HG02981 (cell line): ENCODE measurements at regions not wholly inside any gene's neighbourhood (a gene's known extent, or its start where the extent isn't known, plus 50 kb on each side); places are given as distances from the start of the nearest gene placed in this dataset.
"Not testable (repeated sequence)": the region's sequence is repeated elsewhere in the genome, so short reads cannot be mapped to it uniquely, and the experiment has no call there.

ENCODE experiments used
- ATAC-seq: cut with Tn5 transposase; IDR thresholded peaks from one replicate; pipeline ENCODE4 v1.9.1; 2021; ENCODE audit warnings: mild to moderate bottlenecking, moderate library complexity; ENCODE audit not compliant: unreplicated experiment

DNA sequence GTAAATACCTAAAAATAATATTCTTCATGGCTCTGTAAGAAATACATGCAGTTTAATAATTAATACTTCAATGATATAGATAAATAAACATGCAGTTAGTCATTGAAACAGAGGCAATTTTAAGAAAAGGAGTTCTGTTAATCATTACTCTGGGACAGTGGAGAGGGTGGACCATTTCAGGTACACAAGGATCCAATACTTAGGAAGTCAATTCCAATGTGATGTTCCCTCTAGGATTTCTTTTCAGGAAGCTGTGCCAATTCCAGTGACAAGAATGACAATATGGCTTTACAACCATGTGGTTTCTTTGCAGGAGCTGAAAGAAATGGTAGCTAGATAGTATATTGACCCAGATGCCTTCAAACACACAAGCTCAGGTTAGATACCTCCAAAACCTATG is 175.8 kb upstream of the NETO1 start:
- no peak for ATAC-seq

DNA sequence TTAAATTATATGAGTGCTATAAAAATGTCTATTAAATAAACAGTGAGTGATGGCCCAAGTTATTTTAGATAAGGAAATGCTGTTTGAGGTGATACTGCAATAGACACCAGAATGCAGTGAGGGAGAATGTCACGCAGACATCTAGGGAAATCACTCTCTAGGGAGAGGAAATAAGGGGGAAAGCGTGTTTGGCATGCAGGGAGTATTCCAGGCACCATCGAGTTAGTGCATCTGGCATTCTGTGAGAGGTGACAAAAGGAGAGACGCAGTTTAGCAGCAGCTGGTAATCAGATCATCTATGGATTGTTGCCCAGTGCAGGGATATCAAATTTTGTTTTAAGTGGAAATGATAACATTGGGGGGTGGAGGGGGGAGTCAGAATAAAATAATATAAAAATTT is 175.4 kb upstream of the NETO1 start:
- no peak for ATAC-seq

DNA sequence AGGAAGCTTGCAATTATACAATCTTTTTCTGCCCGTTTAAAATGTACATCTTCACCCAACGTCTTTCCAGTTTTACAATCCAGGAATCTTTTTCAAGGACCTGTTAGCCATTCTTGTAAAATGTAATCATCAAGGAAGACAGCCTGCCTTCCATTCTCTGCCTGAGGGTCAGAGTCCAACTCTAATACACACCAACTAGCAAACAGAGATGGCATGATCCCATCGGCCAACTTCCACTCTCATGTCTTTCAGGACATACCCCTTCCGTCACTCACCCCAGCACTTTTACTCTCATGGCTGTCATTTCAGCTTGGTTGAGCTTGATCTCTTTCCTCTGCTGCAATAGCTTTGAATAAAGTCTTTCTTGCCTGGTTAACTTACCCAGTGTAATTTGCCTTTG is 172.5 kb upstream of the NETO1 start:
- ATAC-seq = no peak

DNA sequence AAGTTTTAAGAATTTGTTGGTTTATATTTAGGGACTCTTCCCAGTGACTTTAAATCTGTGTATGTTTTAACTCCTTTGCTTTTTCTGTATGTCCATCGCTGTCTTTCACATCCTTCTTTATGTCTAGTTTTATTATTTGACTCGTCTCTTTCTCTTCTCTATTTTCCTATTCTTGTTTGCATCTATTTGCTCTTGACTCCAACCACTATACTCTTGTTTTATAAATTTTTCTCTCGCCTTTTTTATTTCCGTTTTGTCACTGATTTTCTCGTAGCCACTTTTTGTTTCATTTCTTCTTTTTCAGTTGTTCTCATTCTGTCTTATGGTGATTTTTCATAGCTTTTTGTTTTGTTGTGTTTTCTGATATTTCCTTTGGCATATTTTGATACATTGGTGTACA is 170.5 kb upstream of the NETO1 start:
- no peak for ATAC-seq

DNA sequence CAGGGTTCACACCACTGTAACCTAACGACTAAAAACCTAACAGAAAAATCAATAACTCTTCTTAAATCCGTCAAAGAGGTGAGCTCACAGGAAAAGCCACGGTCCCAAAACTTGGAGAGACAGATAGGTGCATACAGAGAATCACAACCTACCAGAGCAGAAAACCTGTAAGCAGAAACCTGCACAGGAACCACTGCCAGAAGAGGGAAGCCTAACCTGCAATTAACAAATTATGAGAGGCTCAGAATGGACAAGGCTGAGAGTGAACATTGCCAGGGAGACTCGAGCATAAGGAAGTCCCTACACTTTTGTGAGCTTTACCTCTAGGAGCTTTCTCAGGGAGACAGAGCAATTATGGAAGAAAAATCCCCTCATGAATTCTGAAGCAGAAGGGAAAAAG is 156.2 kb upstream of the NETO1 start:
- ATAC-seq = no peak

DNA sequence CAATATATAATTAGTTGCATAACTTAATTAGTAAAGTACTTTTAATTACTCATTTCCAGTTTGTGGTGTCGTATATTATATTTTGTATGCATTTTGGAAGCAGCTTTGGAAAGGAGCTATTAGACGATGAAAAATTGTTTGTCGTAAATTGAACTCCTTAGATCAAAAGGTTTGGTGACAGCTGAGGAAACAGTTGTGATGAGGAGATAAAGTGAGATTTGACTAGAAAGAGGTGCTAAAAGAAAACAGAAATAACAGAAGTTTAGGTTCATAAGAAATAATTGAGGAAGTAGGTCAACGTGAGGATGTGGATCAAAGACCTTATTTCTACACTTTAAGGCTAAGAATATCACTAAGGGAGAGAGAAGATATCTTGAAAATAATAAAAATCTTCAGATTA is 141.9 kb upstream of the NETO1 start:
- no peak for ATAC-seq

DNA sequence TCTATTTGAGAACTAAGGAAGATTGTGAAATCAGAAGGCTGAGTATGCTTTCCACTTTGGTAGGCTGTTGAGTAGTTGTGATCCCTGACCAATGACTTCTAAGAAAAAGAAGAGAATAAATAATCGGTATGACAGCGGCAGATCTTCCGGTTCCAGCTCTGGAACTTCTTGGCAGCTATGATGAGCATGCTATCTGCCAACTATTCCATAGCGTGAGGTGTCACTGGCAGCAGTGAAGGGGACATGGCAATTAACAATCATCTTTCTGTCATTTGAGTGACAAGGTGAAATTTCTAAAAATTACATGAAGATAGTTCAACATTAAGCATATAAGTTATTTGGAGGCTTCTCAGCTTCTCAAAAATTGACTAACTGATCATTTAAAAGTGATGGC is 140.1 kb upstream of the NETO1 start:
- no peak for ATAC-seq

DNA sequence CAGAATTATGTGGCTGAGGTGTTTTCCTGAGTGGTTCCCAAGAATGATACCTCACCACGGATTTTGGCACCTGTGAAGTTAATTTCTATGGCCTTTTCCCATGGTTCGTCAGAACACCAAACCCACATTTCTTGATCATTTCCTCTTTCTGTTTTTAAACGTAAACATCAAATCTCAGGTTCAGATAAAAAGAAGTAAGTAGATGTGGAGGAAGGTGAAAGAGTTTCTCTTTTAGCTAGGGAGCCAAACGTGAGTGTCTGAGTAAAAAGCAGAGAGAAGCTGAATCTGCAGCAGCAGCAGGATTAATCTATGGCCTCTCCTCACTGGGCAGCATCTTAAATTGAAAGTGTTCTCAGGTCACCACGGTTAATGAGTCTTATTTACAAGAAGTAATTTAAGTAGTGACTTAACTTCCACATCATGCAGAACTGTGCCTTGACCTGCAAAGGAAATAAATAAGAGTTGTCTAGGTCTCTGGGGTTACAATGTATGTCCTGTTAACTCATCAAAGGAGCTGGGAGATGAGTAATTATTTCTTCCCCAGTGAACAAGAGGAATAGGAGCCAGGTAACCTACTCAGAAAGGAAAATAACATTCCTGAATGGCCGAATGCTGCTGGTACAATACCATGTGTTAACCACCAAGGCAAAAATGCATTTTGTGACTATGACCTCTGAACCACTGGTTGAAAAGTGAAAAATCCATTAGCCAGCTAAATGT is 139.6 kb upstream of the NETO1 start:
- ATAC-seq = peak; percentile 46

DNA sequence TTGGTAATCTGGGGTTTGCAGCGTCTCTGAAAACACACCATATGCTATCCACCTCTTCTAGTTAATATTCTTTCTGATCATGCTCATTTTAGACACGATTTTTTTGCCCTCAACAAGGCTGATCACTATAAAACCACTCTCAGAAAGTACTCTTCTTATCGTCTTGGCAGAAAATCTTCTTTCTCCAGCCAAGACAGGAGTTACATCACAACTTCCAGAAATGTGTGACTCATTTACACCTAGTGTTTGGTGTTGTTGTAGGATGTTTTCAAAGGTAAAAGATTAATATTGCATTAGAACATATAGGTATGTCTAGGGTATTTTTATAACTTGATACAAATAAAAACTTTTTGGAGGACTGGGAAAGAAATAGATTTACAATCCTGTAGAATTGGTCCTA is 138.5 kb upstream of the NETO1 start:
- no peak for ATAC-seq

DNA sequence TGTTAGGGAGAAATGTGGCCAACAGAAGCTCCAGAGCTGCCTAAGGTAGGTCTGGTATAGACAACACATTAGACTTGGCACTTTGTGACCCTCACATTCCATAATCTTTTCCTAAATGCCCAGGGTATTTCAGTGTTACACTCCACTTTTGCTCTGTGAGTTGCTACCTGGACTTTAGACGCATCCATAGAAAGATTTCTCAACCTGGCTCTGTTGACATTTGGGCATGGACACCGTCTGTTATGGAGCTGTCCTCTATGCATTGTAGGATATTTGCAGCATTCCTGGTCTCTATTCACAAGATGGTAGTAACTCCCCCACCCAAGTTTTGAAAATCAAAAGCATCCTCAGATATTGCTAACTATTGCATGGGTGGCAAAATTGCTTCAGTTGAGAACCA is 136.5 kb upstream of the NETO1 start:
- no peak for ATAC-seq

DNA sequence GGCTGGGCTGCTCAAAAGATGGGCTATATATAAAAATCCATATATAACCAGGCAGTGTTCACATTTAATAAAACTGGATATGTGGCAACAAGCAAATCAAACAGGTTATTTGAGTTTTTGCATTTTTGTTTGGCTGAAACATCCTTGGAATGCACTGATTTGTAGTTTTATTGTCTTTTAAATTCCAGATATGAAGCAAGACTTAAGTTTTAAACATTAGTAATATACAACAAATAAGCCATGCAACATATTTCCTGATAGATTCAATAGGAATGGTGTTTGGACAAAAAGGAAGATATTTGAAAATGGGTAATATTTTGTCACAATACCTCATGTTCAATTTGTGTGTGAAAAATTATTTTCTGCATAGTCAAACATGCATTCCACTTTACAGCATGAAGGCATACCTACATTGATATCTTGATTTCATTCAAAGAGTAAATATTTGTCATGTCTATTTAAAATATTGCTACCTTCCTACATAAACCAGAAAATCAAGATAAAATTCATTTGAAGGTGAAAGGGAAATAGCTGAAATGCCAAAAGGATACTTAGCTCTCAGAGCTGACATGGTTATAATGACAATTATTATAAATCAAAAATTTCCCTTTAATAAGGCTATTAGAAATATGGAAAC is 132.3 kb upstream of the NETO1 start:
- ATAC-seq = no peak

DNA sequence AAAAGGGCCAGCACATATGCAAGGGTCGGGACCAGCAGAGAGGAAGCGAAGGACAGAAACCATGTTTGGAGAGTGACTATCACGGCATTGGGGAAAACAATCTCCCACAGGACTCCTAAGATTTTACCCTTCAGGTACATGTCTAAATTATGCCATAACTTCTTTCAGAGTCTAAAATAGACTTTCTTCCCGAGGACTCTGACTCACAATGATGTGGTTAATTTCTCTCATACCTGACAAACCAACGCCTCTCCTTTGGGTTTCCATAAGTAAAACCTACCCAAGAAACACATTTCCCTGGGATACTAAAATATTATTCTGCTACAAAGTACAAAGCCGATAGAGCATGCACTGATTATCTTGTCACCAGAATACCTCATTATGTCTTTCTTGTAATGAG is 127.8 kb upstream of the NETO1 start:
- no peak for ATAC-seq

DNA sequence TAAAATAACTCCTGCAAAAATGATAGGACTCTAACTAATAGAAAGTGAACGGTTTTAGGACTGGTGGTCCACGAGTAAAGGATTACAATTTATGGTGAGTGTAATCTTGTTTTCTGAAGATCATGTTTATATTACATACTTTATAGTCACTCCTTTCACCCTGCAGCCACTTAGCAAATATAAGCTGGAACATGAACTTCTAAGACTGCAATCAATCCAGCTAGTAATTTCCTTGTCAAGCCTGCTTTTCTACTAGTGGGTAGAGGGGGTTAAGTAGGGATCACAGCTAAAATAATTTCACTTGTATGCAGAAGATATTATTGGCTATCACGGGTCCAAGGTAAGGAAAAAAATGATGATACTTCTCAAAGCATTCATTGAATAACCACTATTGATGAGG is 125.5 kb upstream of the NETO1 start:
- ATAC-seq = no peak

DNA sequence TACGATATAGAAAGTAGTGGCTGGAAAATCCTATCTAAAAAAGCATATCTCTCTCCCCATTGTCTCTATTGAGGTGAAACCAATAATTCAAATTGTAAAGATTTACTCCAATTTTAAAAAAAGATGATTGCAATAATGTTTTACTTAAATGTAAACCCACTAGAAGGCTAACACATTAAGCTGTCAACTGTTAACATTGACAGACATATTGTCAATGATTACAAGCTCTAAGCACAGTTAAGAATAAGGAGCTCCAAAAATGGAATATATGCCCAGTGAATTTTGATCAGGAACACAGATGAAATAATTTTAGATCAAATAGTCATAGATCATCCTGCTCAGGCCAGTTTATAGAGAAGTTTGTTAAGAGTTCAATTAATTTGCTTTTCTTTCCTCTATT is 123.6 kb upstream of the NETO1 start:
- no peak for ATAC-seq

DNA sequence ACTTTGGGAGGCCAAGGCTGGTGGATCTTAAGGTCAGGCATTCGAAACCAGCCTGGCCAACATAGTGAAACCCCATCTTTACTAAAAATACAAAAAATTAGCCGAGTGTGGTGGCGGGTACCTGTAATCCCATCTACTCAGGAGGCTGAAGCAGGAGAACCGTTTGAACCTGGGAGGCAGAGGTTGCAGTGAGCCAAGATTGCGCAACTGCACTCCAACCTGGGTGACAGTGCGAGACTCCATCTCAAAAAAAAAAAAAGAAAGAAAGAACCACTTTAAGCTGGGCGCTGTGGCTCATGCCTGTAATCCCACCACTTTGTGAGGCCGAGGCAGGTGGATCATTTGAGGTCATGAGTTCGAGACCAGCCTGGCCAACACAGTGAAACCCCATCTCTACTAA is 119.8 kb upstream of the NETO1 start:
- ATAC-seq = not testable (repeated sequence)

DNA sequence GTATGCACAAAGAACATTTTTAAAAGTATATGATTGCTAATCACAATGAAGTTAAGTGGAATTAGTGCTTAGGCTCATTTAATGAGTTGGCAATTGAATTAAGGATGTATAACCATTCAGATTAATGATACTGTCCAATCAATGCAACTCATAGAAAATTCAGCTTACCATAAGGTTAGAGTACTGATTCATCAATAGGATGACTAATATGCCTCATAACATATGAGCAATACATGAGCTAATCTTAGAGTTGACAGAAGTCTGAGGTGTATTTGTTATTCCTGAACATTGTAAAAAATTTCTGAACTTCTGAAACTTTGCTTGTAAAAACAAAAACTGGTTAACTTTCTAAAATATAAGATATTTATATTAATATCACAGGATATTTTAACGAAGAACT is 118.3 kb upstream of the NETO1 start:
- peak; percentile 78 for ATAC-seq

DNA sequence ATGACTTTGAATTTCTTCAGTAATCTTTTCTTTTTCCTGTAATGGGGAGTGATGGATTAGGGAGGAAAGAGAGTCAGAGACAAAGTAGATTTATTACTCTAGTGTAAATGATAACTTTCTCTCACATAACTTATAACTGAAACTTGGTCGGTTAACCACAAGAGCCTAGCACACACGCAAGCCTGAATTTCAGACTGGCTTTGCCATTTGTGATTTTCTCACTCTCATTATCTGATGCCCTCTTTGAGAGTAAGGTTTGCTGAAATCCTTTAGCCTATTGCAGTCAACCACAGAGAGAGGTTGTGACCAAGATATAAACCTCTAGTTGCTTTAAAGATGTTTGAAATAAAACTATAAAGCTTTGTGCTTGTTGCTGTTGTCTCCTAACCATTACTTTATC is 117.9 kb upstream of the NETO1 start:
- ATAC-seq = peak; percentile 95

DNA sequence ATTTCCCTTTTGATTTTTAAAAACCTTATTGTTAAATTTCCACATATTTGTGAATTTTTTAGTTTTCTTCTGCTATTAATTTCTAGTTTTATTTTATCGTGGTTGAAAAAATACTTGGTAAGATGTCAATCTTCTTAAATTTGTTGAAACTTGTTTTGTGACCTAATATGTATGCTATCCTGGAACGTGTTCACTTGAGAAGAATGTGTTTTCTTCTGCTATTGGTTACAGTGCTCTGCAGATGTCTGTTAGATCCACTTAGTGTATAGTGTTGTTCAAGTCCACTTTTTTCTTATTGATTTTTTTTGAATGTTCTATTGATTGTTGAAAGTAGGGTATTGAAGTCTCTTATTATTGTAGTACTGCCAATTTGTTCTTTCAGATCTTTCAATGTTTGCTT is 116.5 kb upstream of the NETO1 start:
- no peak for ATAC-seq

DNA sequence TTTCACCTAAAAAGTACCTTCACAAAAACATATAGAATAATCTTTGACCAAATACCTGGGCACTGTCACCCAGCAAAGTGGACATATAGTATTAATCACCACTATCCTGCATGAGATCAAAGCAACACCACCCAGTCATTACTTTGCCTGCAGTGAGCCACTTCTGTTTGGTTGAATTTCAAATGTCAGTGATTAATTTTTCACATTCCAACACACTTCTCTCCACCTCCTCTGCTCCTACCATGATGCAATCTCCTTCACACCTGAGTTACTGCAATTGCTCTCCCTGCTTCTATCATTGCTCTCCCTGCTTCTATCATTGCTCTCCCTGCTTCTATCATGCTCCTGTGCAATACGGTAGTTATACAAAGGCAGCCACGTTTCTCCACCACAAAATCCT is 106.1 kb upstream of the NETO1 start:
- no peak for ATAC-seq

DNA sequence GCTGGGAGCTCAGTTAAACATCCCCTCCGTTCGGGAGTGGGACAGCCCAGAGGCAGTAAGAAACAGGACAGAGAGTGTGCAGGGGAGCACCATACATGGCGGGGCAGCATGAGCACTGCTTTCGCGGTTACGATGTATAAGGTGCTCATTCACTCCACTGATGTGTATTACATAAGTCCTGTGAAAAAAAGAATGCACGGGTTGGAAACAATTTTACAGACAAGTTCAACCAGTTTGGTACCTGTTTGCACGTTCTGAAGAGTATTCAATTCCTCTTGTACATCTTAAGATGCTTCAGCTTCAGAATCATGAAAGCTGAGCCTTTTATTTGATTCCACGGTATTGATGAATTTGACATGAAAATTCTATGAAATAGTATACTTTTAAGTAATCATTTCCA is 97.8 kb upstream of the NETO1 start:
- ATAC-seq = no peak

DNA sequence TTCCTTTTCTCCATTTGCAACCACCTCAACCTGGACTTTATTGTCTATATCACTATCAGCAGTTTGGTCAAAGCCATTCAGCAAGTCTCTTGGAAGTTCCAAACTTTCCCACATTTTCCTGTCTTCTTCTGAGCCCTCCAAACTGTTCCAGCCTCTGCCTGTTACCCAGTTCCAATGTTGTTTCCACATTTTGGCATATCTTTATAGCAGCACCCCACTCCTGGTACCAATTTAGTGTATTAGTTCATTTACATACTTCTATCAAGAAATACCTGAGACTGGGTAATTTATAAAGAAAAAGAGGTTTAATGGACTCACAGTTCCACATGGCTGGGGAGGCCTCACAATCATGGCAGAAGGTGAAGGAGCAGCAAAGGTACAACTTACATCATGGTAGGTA is 90.4 kb upstream of the NETO1 start:
- ATAC-seq = not testable (repeated sequence)

DNA sequence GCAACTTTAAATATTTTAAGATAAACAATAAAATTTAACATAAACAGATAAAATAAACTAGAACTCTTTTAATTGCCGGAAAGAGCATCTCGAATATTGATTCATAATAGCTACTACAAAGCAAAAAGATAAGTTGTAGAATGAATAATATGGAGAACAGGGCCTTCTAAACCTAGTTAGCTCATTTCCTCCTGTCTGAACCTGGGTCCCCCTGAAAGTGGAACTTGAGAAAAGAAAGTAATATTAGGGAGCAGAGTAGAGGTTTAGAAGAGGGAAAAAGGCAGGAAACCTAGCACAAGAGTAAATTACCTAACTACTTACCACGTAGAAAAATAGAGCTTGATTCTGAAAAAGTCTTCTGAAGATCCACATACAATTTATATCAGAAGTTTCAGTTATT is 80.7 kb upstream of the NETO1 start:
- no peak for ATAC-seq

DNA sequence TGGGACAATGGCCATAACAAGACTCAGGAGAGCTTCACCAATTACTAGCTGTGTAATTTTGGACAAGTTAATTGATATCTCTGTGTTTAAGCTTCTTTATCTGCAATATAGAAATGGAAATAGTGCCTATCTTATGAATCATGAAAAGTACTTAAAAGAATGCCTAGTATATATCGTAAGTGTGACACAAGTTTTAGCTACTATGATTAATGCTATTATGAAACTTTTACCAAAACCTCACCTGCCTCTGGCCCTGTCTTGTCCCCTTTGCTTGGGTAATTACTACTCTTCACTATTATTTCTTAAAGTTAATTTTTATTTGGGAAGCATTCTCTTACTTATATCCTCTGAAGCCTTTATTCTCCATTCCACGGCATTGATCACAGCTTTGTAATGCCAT is 75.0 kb upstream of the NETO1 start:
- ATAC-seq = no peak
